GM18505 (cell line): ENCODE measurements at regions not wholly inside any gene's neighbourhood (a gene's known extent, or its start where the extent isn't known, plus 50 kb on each side); places are given as distances from the start of the nearest gene placed in this dataset.

Source experiments
- ATAC-seq: cut with Tn5 transposase; IDR thresholded peaks from one replicate; pipeline ENCODE4 v1.9.1; 2021; ENCODE audit not compliant: unreplicated experiment
- POLR2A ChIP-seq: IDR thresholded peaks from 4 replicates; pipeline ENCODE4 v1.6.1; 2011; ENCODE audit warnings: borderline replicate concordance; ENCODE audit not compliant: insufficient read depth, insufficient read length; ENCODE audit errors: extremely low read depth

- TF ChIP-seq POLR2A, result no peak
- no peak for ATAC-seq
Measured at GRCh38 chr6:62615366-62616015, 329.5 kb upstream of the KHDRBS2 start.

- TF ChIP-seq POLR2A, result no peak
- no peak for ATAC-seq
Measured at GRCh38 chr6:62614442-62614841, 328.4 kb upstream of the KHDRBS2 start.

GRCh38 chr6:62613928-62614327 lies 327.9 kb upstream of the KHDRBS2 start:
- TF ChIP-seq POLR2A, result no peak
- ATAC-seq, result no peak

- no peak for ATAC-seq
- TF ChIP-seq POLR2A, result no peak
Measured at GRCh38 chr6:62612471-62612870, 326.4 kb upstream of the KHDRBS2 start.

GRCh38 chr6:62570372-62570771 lies 284.3 kb upstream of the KHDRBS2 start:
- no peak for ATAC-seq
- TF ChIP-seq POLR2A, result no peak

- ATAC-seq, result no peak
- TF ChIP-seq POLR2A, result no peak
Measured at GRCh38 chr6:62541502-62541901, 255.5 kb upstream of the KHDRBS2 start.

- TF ChIP-seq POLR2A, result no peak
- no peak for ATAC-seq
Measured at GRCh38 chr6:62530985-62531384, 245.0 kb upstream of the KHDRBS2 start.

GRCh38 chr6:62528894-62529526 lies 243.0 kb upstream of the KHDRBS2 start:
- TF ChIP-seq POLR2A, result no peak
- ATAC-seq, result no peak

- TF ChIP-seq POLR2A, result no peak
- ATAC-seq, result no peak
Measured at GRCh38 chr6:62523630-62524029, 237.6 kb upstream of the KHDRBS2 start.

- no peak for ATAC-seq
- no peak for TF ChIP-seq POLR2A
Measured at GRCh38 chr6:62519574-62519973, 233.5 kb upstream of the KHDRBS2 start.

GRCh38 chr6:62516291-62517141 lies 230.5 kb upstream of the KHDRBS2 start:
- no peak for ATAC-seq
- no peak for TF ChIP-seq POLR2A

- ATAC-seq, result no peak
- TF ChIP-seq POLR2A, result no peak
Measured at GRCh38 chr6:62492192-62492822, 206.3 kb upstream of the KHDRBS2 start.

- no peak for ATAC-seq
- TF ChIP-seq POLR2A, result no peak
Measured at GRCh38 chr6:62480544-62480943, 194.5 kb upstream of the KHDRBS2 start.

GRCh38 chr6:62479697-62480220 lies 193.7 kb upstream of the KHDRBS2 start:
- TF ChIP-seq POLR2A, result no peak
- ATAC-seq, result no peak

GRCh38 chr6:62474793-62475192 lies 188.8 kb upstream of the KHDRBS2 start:
- ATAC-seq, result no peak
- TF ChIP-seq POLR2A, result no peak
